ENCODE measurements at regions not wholly inside any gene's neighbourhood (a gene's known extent, or its start where the extent isn't known, plus 50 kb on each side); places are given as distances from the start of the nearest gene placed in this dataset.
"Not testable (repeated sequence)": the region's sequence is repeated elsewhere in the genome, so short reads cannot be mapped to it uniquely, and the experiment has no call there.

DNA sequence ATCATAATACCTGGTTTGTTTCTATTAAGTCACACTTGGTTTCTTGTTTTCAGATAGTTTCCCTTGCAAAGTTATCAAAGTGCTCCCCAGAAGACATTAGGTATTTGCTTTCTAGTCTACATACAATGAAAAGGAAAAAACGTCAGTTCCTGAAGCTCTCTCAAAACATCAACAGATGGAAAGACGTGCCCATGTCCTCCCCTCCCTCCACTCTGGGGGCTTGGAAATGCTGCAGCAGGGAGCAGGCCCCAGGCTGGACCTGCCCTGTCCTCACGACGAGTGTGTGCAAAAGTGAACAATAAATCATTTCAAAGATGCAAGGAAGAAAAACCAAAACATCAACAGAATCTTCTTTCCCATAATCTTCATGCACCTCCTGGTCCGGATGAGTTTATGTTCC lies 118.5 kb downstream of the USP22 start:
- Histone ChIP-seq H3K4me3 (ENCODE audit: low read depth in 1 of 2, low read length in 2 of 2) (no peak overlapping the region), H3K9ac (ENCODE audit: low read length) (no peak overlapping the region), H3K36me3 (ENCODE audit: insufficient read depth, low read length) (no peaks in the 10 kb centered on the region), H3K27ac (ENCODE audit: low read depth, low read length) (no peak overlapping the region), H3K27me3 (ENCODE audit: control insufficient read depth in 1 of 2, insufficient read depth in 2 of 2, low read length in 2 of 2) (no peaks in the 10 kb centered on the region), H3K4me1 (ENCODE audit: insufficient read depth, low read length) (peaks cover 13% of the 10 kb centered on the region), H3K9me3 (ENCODE audit: low read length) (no peaks in the 10 kb centered on the region)

DNA sequence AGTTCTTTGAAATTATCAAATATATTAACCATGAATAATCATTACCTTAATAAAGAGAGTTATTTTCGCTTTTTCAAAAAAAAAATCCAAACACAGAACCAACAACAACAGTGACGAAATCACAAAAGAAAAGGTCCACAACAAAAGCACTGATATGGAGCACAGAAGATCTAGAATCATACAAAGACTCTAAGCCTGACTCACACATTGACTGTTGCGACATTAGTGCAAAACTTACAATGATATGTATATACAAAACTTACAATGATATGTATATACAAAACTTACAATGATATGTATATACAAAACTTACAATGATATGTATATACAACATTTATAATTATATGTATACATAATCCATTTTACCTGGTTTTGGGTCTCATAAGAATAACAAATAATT lies 117.7 kb downstream of the USP22 start:
- Histone ChIP-seq H3K4me3 (ENCODE audit: low read depth in 1 of 2, low read length in 2 of 2) (no peak overlapping the region), H3K9ac (ENCODE audit: low read length) (no peak overlapping the region), H3K9me3 (ENCODE audit: low read length) (no peaks in the 10 kb centered on the region), H3K4me1 (ENCODE audit: insufficient read depth, low read length) (peaks cover 21% of the 10 kb centered on the region), H3K27ac (ENCODE audit: low read depth, low read length) (no peak overlapping the region), H3K36me3 (ENCODE audit: insufficient read depth, low read length) (no peaks in the 10 kb centered on the region), H3K27me3 (ENCODE audit: control insufficient read depth in 1 of 2, insufficient read depth in 2 of 2, low read length in 2 of 2) (no peaks in the 10 kb centered on the region)

DNA sequence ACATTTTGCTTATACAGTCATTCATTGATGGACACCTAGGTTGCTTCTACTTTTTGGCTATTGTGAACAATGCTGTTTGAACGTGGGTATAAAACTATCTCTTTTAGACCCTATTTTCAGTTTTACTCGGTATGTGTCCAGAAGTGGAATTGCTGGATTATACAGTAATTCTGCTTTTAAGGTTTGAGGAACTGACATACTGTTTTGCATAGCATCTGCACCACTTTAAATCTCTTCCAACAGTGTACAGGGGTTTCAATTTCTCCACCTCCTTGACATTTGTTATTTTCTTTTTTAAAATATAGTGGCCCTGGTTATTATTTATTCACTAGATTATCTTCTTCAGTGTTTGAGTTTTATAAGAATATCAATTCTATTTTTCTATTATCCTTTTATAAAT lies 116.9 kb downstream of the USP22 start:
- Histone ChIP-seq H3K9me3 (ENCODE audit: low read length) (no peaks in the 10 kb centered on the region), H3K4me3 (ENCODE audit: low read depth in 1 of 2, low read length in 2 of 2) (no peak overlapping the region), H3K36me3 (ENCODE audit: insufficient read depth, low read length) (no peaks in the 10 kb centered on the region), H3K9ac (ENCODE audit: low read length) (no peak overlapping the region), H3K4me1 (ENCODE audit: insufficient read depth, low read length) (peaks cover 25% of the 10 kb centered on the region), H3K27me3 (ENCODE audit: control insufficient read depth in 1 of 2, insufficient read depth in 2 of 2, low read length in 2 of 2) (no peaks in the 10 kb centered on the region), H3K27ac (ENCODE audit: low read depth, low read length) (no peak overlapping the region)

DNA sequence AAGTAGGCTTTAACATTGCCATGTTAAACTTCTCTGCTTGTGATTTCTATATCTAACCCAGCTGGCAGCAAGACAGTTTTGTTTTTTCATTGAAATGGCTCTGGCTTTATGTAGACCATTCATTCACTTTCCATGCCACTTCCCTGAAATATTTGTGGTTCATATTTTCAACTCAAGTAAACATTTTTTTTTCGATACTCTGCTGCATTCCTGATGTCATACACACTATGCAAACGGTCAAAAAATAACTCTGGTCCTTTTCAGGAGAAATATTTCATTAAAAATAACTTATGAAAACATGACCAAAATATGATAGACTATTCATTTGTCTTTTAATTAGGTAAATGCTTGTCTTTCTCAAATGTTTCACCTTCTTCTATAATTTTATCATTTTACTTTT lies 116.3 kb downstream of the USP22 start:
- H3K27ac ChIP-seq (ENCODE audit: low read depth, low read length) = no peak overlapping the region
- H3K4me3 ChIP-seq (ENCODE audit: low read depth in 1 of 2, low read length in 2 of 2) = no peak overlapping the region
- no peaks in the 10 kb centered on the region for H3K9me3 ChIP-seq (ENCODE audit: low read length)
- no peak overlapping the region for H3K9ac ChIP-seq (ENCODE audit: low read length)
- H3K4me1 ChIP-seq (ENCODE audit: insufficient read depth, low read length) = peaks cover 25% of the 10 kb centered on the region
- no peaks in the 10 kb centered on the region for H3K27me3 ChIP-seq (ENCODE audit: control insufficient read depth in 1 of 2, insufficient read depth in 2 of 2, low read length in 2 of 2)
- no peaks in the 10 kb centered on the region for H3K36me3 ChIP-seq (ENCODE audit: insufficient read depth, low read length)

DNA sequence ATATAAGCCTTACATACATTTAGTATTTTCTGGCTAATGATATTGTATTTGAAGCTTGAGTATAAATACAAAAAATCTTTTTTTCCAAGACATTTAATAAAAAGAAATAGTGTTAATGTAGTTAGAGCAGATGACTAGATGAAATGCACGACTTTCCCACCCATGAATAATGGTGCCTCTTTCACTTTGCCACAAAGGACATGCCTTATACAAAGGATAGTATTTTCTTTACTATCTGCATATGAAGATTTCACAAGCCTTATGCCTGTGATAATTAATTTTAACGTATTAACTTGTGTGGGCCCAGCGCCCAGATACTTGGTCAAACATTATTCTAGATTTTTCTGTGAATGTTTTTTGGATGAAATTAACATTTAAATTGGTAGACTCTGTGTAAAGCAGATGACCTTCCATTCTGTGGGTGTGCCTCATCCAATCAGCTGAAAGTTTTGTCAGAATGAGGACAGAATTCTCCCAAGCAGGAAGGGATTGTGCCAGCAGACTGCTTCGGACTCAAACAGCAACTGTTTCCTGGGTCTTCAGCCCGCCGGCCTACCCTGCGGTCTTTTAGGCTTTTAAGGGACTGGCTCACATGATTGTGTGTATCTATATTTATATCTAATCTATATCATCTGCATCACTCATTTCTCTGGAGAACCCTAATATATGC lies 115.4 kb downstream of the USP22 start:
- H3K36me3 ChIP-seq (ENCODE audit: insufficient read depth, low read length) = no peaks in the 10 kb centered on the region
- H3K9ac ChIP-seq (ENCODE audit: low read length) = no peak overlapping the region
- H3K4me3 ChIP-seq (ENCODE audit: low read depth in 1 of 2, low read length in 2 of 2) = no peak overlapping the region
- peaks cover 25% of the 10 kb centered on the region for H3K4me1 ChIP-seq (ENCODE audit: insufficient read depth, low read length)
- H3K27me3 ChIP-seq (ENCODE audit: control insufficient read depth in 1 of 2, insufficient read depth in 2 of 2, low read length in 2 of 2) = no peaks in the 10 kb centered on the region
- H3K9me3 ChIP-seq (ENCODE audit: low read length) = no peaks in the 10 kb centered on the region
- peak overlapping the region; percentile 14 for H3K27ac ChIP-seq (ENCODE audit: low read depth, low read length)

DNA sequence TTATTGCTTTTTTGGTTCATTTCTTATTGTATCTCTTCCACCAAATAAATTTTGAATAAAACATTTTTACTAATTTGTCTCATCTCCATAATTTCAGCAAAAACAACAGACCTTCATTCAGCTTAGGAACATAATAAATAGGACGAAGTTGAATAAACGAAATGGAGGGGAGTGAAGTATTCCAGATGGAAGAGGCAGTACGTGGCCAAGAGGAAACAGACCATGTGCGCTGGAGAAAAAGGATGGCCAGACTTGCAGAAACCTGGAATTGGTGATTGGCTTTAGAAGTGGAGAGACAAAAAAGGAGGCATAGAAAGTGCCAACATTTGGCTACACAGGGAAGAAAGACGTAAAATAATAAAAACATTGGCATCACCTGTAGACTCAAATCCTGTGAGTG lies 113.5 kb downstream of the USP22 start:
- Histone ChIP-seq H3K4me3 (ENCODE audit: low read depth in 1 of 2, low read length in 2 of 2) (no peak overlapping the region), H3K36me3 (ENCODE audit: insufficient read depth, low read length) (no peaks in the 10 kb centered on the region), H3K27ac (ENCODE audit: low read depth, low read length) (peak overlapping the region; percentile 41), H3K9ac (ENCODE audit: low read length) (no peak overlapping the region), H3K4me1 (ENCODE audit: insufficient read depth, low read length) (peaks cover 34% of the 10 kb centered on the region), H3K9me3 (ENCODE audit: low read length) (no peaks in the 10 kb centered on the region), H3K27me3 (ENCODE audit: control insufficient read depth in 1 of 2, insufficient read depth in 2 of 2, low read length in 2 of 2) (no peaks in the 10 kb centered on the region)

DNA sequence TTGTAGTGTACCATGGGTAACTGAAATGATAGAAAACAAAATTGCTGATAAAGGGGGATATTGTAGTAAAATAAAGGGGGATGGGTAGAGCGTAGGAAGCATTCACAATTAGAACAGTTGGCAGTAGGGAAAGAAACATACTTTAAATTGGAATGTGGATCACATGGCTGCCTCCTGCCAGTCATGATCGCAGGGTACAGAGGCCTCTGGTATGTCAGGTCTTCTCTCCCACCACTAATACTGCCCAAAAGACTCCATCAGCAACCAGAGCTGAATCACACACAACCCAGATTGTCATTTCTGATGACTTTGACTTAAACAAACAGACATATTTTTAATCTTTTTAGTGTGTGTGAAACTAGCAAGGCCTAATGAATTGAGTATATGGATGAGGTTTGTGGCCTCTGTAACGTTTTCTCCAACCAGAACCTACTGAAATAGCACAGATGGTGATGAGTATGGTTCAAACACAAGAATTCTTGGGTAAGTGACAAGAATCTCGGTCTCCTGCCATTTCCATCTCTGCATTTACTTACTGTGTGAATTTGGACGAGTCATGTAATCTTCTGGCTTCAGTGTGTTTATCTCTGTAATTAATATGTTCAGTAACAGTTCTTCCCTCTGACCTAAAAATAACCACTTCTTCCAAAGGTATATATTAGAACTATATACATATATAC lies 112.6 kb downstream of the USP22 start:
- H3K27ac ChIP-seq (ENCODE audit: low read depth, low read length) = no peak overlapping the region

DNA sequence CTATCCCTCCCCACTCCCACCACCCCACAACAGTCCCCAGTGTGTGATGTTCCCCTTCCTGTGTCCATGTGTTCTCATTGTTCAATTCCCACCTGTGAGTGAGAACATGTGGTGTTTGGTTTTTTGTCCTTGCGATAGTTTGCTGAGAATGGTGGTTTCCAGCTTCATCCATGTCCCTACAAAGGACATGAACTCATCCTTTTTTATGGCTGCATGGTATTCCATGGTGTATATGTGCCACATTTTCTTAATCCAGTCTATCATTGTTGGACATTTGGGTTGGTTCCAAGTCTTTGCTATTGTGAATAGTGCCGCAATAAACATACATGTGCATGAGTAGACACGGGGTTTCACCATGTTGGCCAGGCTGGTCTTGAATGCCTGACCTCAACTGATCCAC lies 109.8 kb downstream of the USP22 start:
- not testable (repeated sequence) for H3K9me3 ChIP-seq (ENCODE audit: low read length); H3K9ac ChIP-seq (ENCODE audit: low read length); H3K4me3 ChIP-seq (ENCODE audit: low read depth in 1 of 2, low read length in 2 of 2); H3K27ac ChIP-seq (ENCODE audit: low read depth, low read length); H3K27me3 ChIP-seq (ENCODE audit: control insufficient read depth in 1 of 2, insufficient read depth in 2 of 2, low read length in 2 of 2); H3K36me3 ChIP-seq (ENCODE audit: insufficient read depth, low read length)
- peaks cover 52% of the 10 kb centered on the region for H3K4me1 ChIP-seq (ENCODE audit: insufficient read depth, low read length)

More for the DNA sequence above, 112.6 kb downstream of the USP22 start:
- H3K4me1 ChIP-seq (ENCODE audit: insufficient read depth, low read length) = peaks cover 39% of the 10 kb centered on the region
- no peaks in the 10 kb centered on the region for H3K9me3 ChIP-seq (ENCODE audit: low read length)
- H3K4me3 ChIP-seq (ENCODE audit: low read depth in 1 of 2, low read length in 2 of 2) = no peak overlapping the region
- H3K9ac ChIP-seq (ENCODE audit: low read length) = no peak overlapping the region
- H3K27me3 ChIP-seq (ENCODE audit: control insufficient read depth in 1 of 2, insufficient read depth in 2 of 2, low read length in 2 of 2) = no peaks in the 10 kb centered on the region
- H3K36me3 ChIP-seq (ENCODE audit: insufficient read depth, low read length) = no peaks in the 10 kb centered on the region

DNA sequence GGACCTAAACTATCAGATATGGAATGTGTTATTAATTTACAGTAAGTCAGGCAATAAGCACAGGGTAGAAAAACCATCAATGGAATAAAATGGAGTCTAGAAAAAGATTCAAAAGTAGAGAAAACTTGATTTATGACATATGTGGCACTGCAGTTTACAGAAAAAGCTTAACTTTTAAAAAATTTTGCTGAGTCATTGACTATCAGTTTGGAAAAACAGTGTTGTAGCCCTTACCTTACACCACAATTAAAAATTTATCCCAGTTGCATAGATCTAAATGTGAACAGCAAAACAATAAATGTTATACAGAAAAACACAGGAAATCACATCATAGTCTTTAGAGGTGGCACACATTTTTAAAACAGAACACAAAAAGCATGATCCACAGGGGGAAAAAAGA lies 108.5 kb downstream of the USP22 start:
- Histone ChIP-seq H3K4me3 (ENCODE audit: low read depth in 1 of 2, low read length in 2 of 2) (no peak overlapping the region), H3K9me3 (ENCODE audit: low read length) (no peaks in the 10 kb centered on the region), H3K27ac (ENCODE audit: low read depth, low read length) (no peak overlapping the region), H3K36me3 (ENCODE audit: insufficient read depth, low read length) (no peaks in the 10 kb centered on the region), H3K27me3 (ENCODE audit: control insufficient read depth in 1 of 2, insufficient read depth in 2 of 2, low read length in 2 of 2) (no peaks in the 10 kb centered on the region), H3K9ac (ENCODE audit: low read length) (no peak overlapping the region), H3K4me1 (ENCODE audit: insufficient read depth, low read length) (peaks cover 41% of the 10 kb centered on the region)

DNA sequence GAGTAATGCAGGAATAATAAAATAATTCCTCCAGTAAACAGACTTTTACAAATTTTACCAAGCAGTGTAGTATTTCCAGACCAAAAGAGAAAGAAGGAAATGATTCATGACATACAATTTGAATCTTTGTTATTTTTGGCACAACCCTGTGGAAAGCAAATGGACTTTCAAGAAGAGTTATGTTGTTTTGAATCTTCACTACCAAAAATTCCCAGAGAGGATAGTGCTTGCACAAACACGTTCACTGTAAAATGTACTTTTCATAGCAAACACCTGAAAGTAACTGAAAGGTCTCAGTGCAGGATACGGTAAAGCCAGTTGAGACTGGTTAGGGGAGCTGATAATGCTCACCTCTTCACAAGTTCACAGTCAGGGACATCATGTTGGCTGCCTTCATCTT lies 107.1 kb downstream of the USP22 start:
- H3K27me3 ChIP-seq (ENCODE audit: control insufficient read depth in 1 of 2, insufficient read depth in 2 of 2, low read length in 2 of 2) = no peaks in the 10 kb centered on the region
- peak overlapping the region; percentile 76 for H3K27ac ChIP-seq (ENCODE audit: low read depth, low read length)
- no peaks in the 10 kb centered on the region for H3K9me3 ChIP-seq (ENCODE audit: low read length)
- no peaks in the 10 kb centered on the region for H3K36me3 ChIP-seq (ENCODE audit: insufficient read depth, low read length)
- H3K4me1 ChIP-seq (ENCODE audit: insufficient read depth, low read length) = peaks cover 29% of the 10 kb centered on the region
- H3K9ac ChIP-seq (ENCODE audit: low read length) = no peak overlapping the region
- no peak overlapping the region for H3K4me3 ChIP-seq (ENCODE audit: low read depth in 1 of 2, low read length in 2 of 2)

DNA sequence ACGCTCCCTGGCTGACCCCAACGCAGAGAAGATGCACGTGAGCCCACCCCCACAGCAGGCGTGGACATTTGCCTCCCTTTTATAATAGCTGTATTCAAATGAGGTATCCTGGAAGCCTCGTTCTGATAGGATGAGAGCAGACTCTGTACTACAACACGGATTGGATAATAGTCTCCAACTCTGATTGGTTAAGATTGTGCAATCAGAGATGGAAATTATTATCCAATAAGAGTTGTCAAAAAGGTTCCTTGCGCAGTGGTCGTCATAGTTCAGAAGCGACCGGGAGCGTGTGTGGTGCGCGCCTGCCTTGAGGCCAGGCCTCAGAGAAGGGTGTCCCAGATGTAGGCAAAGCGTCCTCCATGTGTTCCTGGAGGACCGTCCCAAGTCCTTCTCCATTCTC lies 104.6 kb downstream of the USP22 start:
- H3K4me3 ChIP-seq (ENCODE audit: low read depth in 1 of 2, low read length in 2 of 2) = no peak overlapping the region
- H3K36me3 ChIP-seq (ENCODE audit: insufficient read depth, low read length) = no peaks in the 10 kb centered on the region
- peaks cover 29% of the 10 kb centered on the region for H3K4me1 ChIP-seq (ENCODE audit: insufficient read depth, low read length)
- no peak overlapping the region for H3K9ac ChIP-seq (ENCODE audit: low read length)
- no peak overlapping the region for H3K27ac ChIP-seq (ENCODE audit: low read depth, low read length)
- H3K9me3 ChIP-seq (ENCODE audit: low read length) = no peaks in the 10 kb centered on the region
- H3K27me3 ChIP-seq (ENCODE audit: control insufficient read depth in 1 of 2, insufficient read depth in 2 of 2, low read length in 2 of 2) = no peaks in the 10 kb centered on the region

All from muscle layer of colon (tissue), 2 donors.